ENCODE measurements at regions not wholly inside any gene's neighbourhood (a gene's known extent, or its start where the extent isn't known, plus 50 kb on each side); places are given as distances from the start of the nearest gene placed in this dataset.

- no peak for DNase-seq (ENCODE audit: low spot score)
Observed at GRCh38 chr1:56150441-56151215, 428.7 kb downstream of the PLPP3 start.

DNA sequence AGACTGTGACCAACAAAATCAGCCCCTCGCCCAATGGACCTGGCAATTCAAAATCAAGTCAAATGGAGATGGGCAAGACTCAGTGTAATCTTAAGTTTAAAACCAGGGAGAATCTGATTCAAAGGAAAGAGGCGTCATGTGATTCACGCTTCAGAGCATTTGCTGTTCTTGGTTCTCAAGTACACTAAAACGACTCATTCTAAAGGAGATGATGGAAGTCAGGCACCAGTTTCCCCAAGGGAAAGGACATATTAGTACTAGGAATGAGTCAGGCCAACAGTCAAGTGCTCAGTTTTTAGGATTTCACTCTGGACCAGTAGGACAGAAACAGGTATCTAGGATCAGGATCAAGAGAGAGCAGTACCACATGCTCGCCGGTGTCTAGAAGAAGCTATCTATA is 429.6 kb downstream of the PLPP3 start:
- no peak for DNase-seq (ENCODE audit: low spot score)

DNA sequence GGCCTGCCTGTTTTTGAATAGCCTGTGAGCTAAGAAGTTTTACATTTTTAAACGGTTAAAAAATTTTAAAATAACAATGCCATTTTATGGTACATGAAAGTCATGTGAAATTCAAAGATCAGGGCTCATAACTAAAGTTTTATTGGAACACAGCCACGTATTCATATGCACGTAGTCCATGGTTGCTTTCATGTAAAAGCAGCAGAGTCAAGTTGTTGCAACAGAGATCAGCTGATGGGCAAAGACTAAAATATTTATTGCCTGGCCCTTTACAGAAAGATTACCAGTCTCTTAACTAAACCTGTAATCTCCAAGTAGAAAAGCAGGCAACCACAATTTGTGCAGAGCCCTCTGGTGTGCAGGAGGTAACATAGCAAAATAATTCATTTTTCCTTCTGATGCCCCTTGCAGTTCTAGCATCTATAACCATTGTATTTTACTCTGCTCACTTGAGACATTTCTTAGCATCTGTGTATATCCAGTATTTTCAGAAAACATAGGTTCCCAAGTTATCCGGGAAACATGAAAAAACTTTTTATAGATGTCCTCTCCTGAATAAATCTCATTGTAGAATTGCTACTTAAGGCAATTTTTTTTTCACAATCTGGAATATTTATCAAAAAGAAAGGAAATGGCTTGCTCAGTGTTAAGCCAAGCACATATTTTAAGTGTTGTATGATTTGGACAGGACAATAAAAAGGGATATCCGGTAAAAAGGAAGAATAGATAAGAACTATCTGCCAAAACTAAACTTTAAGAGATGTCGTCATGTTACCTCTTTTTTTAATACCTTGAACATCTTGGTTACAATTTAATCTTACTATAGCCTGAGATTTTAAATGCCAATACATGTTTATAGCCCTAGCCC is 430.8 kb downstream of the PLPP3 start:
- no peak for DNase-seq (ENCODE audit: low spot score)

GRCh38 chr1:56147459-56147858 is 431.9 kb downstream of the PLPP3 start:
- no peak for DNase-seq (ENCODE audit: low spot score)

- DNase-seq (ENCODE audit: low spot score), result no peak
Observed at GRCh38 chr1:56147034-56147433, 432.3 kb downstream of the PLPP3 start.

- no peak for DNase-seq (ENCODE audit: low spot score)
Observed at GRCh38 chr1:56146449-56146848, 432.9 kb downstream of the PLPP3 start.

DNA sequence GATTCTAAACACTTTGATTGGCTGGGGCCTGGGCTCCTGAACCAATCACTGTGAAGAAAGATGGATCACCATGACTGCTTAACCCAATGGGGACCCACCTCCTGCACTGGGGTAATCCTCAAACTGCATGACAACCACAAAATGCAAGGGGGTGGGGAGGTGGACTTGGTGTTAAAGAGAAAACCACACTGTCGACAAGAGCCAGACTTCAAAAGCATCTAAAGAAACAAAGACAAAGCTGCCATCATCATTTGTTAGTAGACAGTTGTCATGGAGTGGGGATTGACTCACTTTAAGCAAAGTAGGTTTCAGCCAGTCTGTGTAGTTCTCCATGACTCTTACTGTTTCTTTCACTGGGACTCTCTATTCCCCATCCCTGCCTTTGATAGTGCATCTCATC is 433.8 kb downstream of the PLPP3 start:
- no peak for DNase-seq (ENCODE audit: low spot score)

- no peak for DNase-seq (ENCODE audit: low spot score)
Observed at GRCh38 chr1:56142301-56142700, 437.1 kb downstream of the PLPP3 start.

DNA sequence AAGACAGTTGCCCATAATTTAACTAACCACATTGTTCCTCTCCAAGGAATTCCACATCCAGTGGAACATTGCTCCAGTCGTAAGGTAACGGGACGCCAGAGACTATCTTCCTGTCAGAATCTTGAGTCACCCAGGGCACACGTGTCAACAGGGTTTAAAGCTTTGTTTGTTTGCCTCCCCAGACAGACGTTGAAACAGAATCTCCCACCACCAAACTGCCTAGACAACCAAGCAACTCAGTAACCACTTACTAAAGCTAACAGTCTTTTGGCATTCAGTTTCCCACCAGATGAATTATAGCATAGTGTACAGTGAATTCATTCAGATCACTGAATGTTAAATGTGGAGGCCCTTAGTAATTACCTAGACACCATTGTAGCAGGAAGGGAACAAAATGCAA is 439.5 kb downstream of the PLPP3 start:
- DNase-seq (ENCODE audit: low spot score), result no peak

GRCh38 chr1:56137521-56138505 is 441.6 kb downstream of the PLPP3 start:
- DNase-seq (ENCODE audit: low spot score), result no peak

DNA sequence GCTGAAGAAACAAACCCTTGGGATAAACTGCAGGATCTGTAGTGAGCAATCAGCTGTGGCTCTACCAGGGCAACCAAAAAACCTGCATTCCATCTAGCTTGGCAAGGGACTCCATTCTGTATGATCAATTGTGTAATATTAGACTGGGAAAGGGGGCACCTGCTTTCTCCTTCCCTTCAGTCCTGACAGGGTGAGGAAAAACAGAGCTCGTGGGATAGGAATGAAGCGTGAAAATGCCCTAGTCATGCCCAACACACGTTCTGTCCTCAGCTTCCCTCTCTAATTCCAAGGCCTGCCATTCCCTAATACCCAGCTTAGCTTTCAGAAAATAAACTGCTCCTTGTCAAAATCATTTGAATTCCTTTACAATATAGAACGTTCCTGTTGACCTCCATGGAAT is 442.3 kb downstream of the PLPP3 start:
- no peak for DNase-seq (ENCODE audit: low spot score)

DNA sequence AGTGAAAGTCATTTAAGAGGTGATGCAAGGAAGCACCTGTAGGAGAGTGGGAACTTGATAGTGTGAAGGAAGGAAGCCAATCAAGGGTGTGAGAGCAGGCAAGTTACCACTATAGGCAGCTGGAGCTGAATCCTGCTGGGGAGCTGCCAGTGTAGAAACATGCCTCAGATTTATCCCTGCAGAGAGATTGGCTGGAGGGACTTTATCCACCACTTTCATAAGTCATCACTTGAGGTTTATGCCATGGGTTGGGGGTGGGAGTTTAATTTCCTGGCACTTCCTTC is 443.6 kb downstream of the PLPP3 start:
- DNase-seq (ENCODE audit: low spot score), result no peak

GRCh38 chr1:56135069-56135863 is 444.1 kb downstream of the PLPP3 start:
- no peak for DNase-seq (ENCODE audit: low spot score)

DNA sequence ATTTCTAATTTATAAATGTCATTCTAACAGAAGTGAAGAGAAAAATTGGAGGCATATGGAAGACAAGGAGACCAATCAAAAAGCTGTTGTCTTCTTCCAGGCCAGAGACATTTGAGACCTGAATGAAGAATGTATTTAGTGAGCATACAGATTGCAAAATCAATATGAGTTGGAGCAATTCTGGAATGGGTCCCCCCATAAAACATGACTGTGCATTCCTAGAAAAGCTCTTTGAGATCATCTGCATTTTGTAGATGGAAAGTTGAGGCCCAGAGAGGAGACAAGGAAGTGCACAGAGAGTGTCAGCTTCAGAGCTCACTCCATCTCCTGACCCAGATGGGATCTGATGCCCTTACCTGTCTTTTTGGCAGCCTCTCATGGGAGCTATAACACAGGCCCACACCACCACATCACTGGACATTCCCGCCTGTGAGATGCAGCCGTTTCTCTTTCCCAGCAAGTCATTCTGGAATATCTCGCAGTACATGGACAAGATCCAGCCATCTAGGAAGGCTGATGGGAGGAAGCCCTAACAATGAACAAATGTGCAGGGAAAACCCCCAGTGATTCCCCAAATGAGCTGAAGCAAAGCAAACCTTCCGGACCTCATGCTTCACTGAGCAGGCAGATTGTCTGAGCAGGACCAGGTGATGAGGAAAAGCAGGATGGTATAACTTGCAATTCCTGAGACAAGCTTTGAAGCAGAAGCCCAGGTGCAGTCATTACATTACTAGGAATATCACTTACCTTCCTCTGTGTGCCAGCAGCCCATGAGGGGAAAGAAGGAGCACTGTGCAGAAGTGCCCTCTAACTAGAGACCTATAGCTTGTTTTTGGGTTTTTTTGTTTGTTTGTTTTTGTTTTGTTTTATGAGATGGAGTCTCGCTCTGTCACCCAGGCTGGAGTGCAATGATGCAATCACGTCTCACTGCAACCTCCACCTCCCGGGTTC is 445.6 kb downstream of the PLPP3 start:
- no peak for DNase-seq (ENCODE audit: low spot score)

DNA sequence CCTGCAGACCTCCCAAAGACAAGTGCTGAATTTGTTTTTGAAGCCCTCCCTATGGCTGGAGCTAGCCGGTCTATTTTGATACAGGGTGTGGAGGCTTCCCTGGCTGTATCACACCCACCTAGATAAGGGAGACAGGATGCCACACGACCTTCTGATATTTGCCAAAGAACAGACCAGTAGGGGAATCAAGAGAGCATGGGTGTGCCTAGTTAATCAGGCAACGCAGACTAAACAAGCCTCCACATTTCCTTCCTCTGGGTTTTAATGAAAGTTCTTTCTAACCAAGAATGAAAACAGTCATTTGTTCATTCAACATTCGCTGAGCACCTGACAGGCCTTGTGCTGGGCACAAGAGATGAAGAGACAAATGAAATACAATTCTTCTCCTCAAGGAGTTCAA is 446.8 kb downstream of the PLPP3 start:
- no peak for DNase-seq (ENCODE audit: low spot score)

DNA sequence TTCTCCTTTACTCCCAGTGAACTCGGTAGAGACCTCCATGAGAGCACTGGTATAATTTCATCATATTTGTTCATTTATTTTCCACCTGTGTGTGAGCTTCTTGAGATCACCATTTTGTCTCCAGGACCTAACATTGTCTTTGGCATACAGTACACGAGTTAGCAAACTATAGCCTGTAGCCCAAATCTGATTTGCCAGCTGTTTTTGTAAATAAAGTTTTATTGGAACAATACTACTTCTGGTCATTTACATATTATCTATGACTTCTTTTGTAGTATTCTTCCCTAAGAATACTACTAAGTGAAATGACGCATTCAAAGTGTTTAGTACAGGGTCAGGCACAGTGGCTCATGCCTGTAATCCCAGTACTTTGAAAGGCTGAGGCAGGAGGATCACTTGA is 449.5 kb downstream of the PLPP3 start:
- no peak for DNase-seq (ENCODE audit: low spot score)

DNA sequence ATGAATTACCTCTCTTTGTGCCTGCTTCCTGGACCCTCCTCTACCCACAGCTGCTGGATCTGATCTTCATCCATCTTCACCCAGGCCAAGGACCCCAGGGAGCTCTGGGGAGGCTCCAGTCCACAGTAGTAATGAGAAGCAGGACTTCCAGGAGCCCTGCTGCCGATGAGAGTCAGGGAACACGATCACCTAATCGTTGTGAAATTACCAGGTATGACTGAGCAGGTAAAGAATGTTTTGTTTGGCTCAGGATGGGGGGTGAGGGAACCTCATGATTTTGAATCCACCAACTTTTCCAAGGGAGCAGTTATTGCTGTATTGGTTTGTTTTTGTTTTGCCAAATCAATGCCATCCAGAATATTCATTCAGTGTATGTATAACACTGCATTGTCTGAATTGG is 454.0 kb downstream of the PLPP3 start:
- DNase-seq (ENCODE audit: low spot score), result no peak

- DNase-seq (ENCODE audit: low spot score), result no peak
Observed at GRCh38 chr1:56123826-56124225, 455.5 kb downstream of the PLPP3 start.

DNA sequence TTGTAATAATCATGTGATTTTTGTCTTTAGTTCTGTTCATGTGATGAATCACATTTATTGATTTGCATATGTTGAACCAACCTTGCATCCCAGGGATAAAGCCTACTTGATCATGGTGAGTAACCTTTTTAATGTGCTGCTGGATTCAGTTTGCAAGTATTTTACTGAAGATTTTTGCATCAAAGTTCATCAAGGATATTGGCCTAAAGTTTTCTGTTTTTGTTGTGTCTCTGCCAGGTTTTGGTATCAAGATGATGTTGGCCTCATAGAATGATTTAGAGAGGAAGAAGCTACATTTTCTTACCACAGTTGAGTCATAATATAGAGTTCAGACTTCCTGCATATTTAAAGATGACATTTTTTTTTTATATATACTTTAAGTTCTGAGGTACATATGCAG is 455.9 kb downstream of the PLPP3 start:
- no peak for DNase-seq (ENCODE audit: low spot score)

GRCh38 chr1:56120021-56120420 is 459.3 kb downstream of the PLPP3 start:
- no peak for DNase-seq (ENCODE audit: low spot score)

Data from activated CD4-positive, alpha-beta T cell treated with anti-CD3 and anti-CD28 coated beads, Interleukin-2, Interleukin-4, amounts not matched to agents 100 ng/mL and 50 ng/mL, durations not matched to agents 16 hours and 8 hours (primary cell).